H1 (cell line): ENCODE measurements at regions not wholly inside any gene's neighbourhood (a gene's known extent, or its start where the extent isn't known, plus 50 kb on each side); places are given as distances from the start of the nearest gene placed in this dataset.

Experiments
- CTCF ChIA-PET: fragments of 300-600 bp; sonication (Branson Sonifier 250); formaldehyde crosslinking; loops from one replicate; lab custom pipeline; 2021; ENCODE audit not compliant: partially characterized antibody; lab: Charles Lee
- POLR2A ChIA-PET: fragments of 300-600 bp; sonication (Branson Sonifier 250); formaldehyde crosslinking; loops from one replicate; lab custom pipeline; 2021; ENCODE audit warnings: inconsistent platforms; ENCODE audit not compliant: partially characterized antibody; lab: Charles Lee
- DNase-seq, 2 experiments: peaks; one replicate each; pipeline versions ENCODE4 v3.0.0 to v3.0.0-alpha.2; 2010 to 2022; ENCODE audit warnings: low spot score in 2 of 2, low read depth in 1 of 2, mixed read lengths in 1 of 2
- FAIRE-seq: peaks from 2 replicates; lab custom pipeline; 2011; peaks lifted over from hg19 to GRCh38; lab: Jason Lieb, UNC
- H2AFZ ChIP-seq: 2 replicates; pipeline ENCODE4 v1.8.1; 2012; ENCODE audit warnings: low read length, inconsistent platforms
- H2AK5ac ChIP-seq: 2 replicates; pipeline ENCODE4 v1.6.1; 2013; ENCODE audit warnings: low read depth, low read length
- H2BK120ac ChIP-seq: replicated peaks from 2 replicates; pipeline ENCODE3; 2013; ENCODE audit warnings: low read depth, low read length, inconsistent platforms
- H2BK12ac ChIP-seq: 2 replicates; pipeline ENCODE4 v1.6.1; 2013; ENCODE audit warnings: low read depth, low read length
- H2BK15ac ChIP-seq: 2 replicates; pipeline ENCODE4 v1.6.1; 2013; ENCODE audit warnings: low read length
- H2BK20ac ChIP-seq: 2 replicates; pipeline ENCODE4 v1.6.1; 2013; ENCODE audit warnings: low read length
- H2BK5ac ChIP-seq: 2 replicates; pipeline ENCODE4 v1.6.1; 2013; ENCODE audit warnings: low read depth, low read length
- H3K14ac ChIP-seq: 2 replicates; pipeline ENCODE4 v1.6.1; 2013; ENCODE audit warnings: inconsistent platforms; ENCODE audit not compliant: insufficient read length
- H3K18ac ChIP-seq: 2 replicates; pipeline ENCODE4 v1.6.1; 2013; ENCODE audit warnings: low read length; ENCODE audit errors: extremely low read depth
- H3K23ac ChIP-seq: 2 replicates; pipeline ENCODE4 v1.6.1; 2013; ENCODE audit warnings: inconsistent platforms; ENCODE audit not compliant: insufficient read length
- H3K23me2 ChIP-seq: 2 replicates; pipeline ENCODE4 v1.6.1; 2013; ENCODE audit warnings: low read depth, low read length
- H3K27ac ChIP-seq: 2 replicates; pipeline ENCODE4 v1.6.1; 2011; ENCODE audit warnings: low read depth, low read length, inconsistent platforms
- H3K27me3 ChIP-seq, 4 experiments: replicated peaks in 1 of 4; 1 replicate in 1 of 4; 2 replicates in 3 of 4; pipeline versions ENCODE4 v1.6.1 to v1.8.1; 2011 to 2013; ENCODE audit warnings: low read length in 3 of 4, mild to moderate bottlenecking in 3 of 4, inconsistent platforms in 2 of 4, mixed read lengths in 2 of 4, moderate library complexity in 1 of 4; ENCODE audit not compliant: control insufficient read depth in 3 of 4, insufficient read depth in 3 of 4; ENCODE audit errors: extremely low read depth in 1 of 4
- H3K36me3 ChIP-seq, 4 experiments: 2 replicates each; pipeline versions ENCODE4 v1.6.1 to v1.8.1; 2011 to 2013; ENCODE audit warnings: mild to moderate bottlenecking in 4 of 4, low read length in 3 of 4, moderate library complexity in 2 of 4, control low read depth in 1 of 4, inconsistent platforms in 1 of 4; ENCODE audit not compliant: insufficient read depth in 4 of 4, control insufficient read depth in 2 of 4
- H3K4ac ChIP-seq: replicated peaks from 2 replicates; pipeline ENCODE3; 2013; ENCODE audit warnings: low read length, low read depth, mixed read lengths, inconsistent platforms; ENCODE audit not compliant: insufficient read length
- H3K4me1 ChIP-seq, 4 experiments: replicated peaks in 1 of 4; 1 replicate in 1 of 4; 2 replicates in 3 of 4; pipeline versions ENCODE4 v1.6.1 to v1.8.1; 2011 to 2013; ENCODE audit warnings: low read length in 3 of 4, inconsistent platforms in 2 of 4, mixed read lengths in 1 of 4; ENCODE audit not compliant: insufficient read depth in 4 of 4, control insufficient read depth in 3 of 4
- H3K4me2 ChIP-seq, 2 experiments: 2 replicates each; pipeline versions ENCODE4 v1.6.1 to v1.8.1; 2011 to 2013; ENCODE audit warnings: low read depth in 2 of 2, low read length in 2 of 2, control low read depth in 1 of 2, inconsistent platforms in 1 of 2, mild to moderate bottlenecking in 1 of 2; ENCODE audit not compliant: insufficient read depth in 1 of 2
- H3K4me3 ChIP-seq, 4 experiments: fragments of 200-600, 300-600 bp in 1 of 4; sonication (generic), shearing (Covaris generic), sonication (Bioruptor Twin) in 1 of 4; 2 replicates each; pipeline versions ENCODE4 v1.5.1 to v1.8.1; 2011 to 2016; ENCODE audit warnings: low read length in 4 of 4, low read depth in 3 of 4, control low read depth in 2 of 4, inconsistent platforms in 2 of 4, mild to moderate bottlenecking in 2 of 4, mixed read lengths in 1 of 4, moderate library complexity in 1 of 4; ENCODE audit not compliant: insufficient read depth in 2 of 4; ENCODE audit errors: extremely low read depth in 1 of 4
- H3K56ac ChIP-seq: replicated peaks from 2 replicates; pipeline ENCODE3; 2013; ENCODE audit warnings: low read depth, mild to moderate bottlenecking, mixed read lengths, low read length, inconsistent platforms; ENCODE audit not compliant: insufficient read length
- H3K79me1 ChIP-seq: 2 replicates; pipeline ENCODE4 v1.6.1; 2013; ENCODE audit warnings: low read depth, low read length, control low read depth
- H3K79me2 ChIP-seq, 2 experiments: 2 replicates each; pipeline versions ENCODE4 v1.6.1 to v1.8.1; 2012 to 2013; ENCODE audit warnings: low read length in 2 of 2, mild to moderate bottlenecking in 2 of 2, inconsistent platforms in 1 of 2; ENCODE audit not compliant: insufficient read depth in 2 of 2, control insufficient read depth in 1 of 2
- H3K9ac ChIP-seq, 4 experiments: replicated peaks in 1 of 4; 1 replicate in 1 of 4; 2 replicates in 3 of 4; pipeline versions ENCODE4 v1.6.1 to v1.8.1; 2011 to 2013; ENCODE audit warnings: low read depth in 3 of 4, low read length in 3 of 4, control low read depth in 2 of 4, mild to moderate bottlenecking in 2 of 4, moderate library complexity in 2 of 4, inconsistent platforms in 1 of 4; ENCODE audit errors: extremely low read depth in 1 of 4
- H3K9me3 ChIP-seq, 2 experiments: 2 replicates each; pipeline versions ENCODE4 v1.6.1 to v1.8.1; 2012 to 2013; ENCODE audit warnings: mild to moderate bottlenecking in 2 of 2, moderate library complexity in 2 of 2, control low read depth in 1 of 2, inconsistent platforms in 1 of 2, low read depth in 1 of 2, low read length in 1 of 2, mixed read lengths in 1 of 2; ENCODE audit not compliant: insufficient read depth in 2 of 2
- H4K20me1 ChIP-seq, 2 experiments: replicated peaks in 1 of 2; 2 replicates each; pipeline versions ENCODE3 to v1.8.1; 2011 to 2013; ENCODE audit warnings: inconsistent platforms in 2 of 2, low read length in 2 of 2, mild to moderate bottlenecking in 1 of 2; ENCODE audit not compliant: insufficient read depth in 2 of 2, control insufficient read depth in 1 of 2
- H4K5ac ChIP-seq: 2 replicates; pipeline ENCODE4 v1.6.1; 2013; ENCODE audit warnings: low read length, low read depth, mixed read lengths, inconsistent platforms; ENCODE audit not compliant: insufficient read length
- H4K8ac ChIP-seq: 2 replicates; pipeline ENCODE4 v1.8.0; 2013; ENCODE audit warnings: mild to moderate bottlenecking, moderate library complexity, low read length, inconsistent platforms; ENCODE audit not compliant: insufficient read depth; ENCODE audit errors: extremely low read depth
- H4K91ac ChIP-seq: replicated peaks from 2 replicates; pipeline ENCODE3; 2013; ENCODE audit warnings: low read length, mixed read lengths, inconsistent platforms; ENCODE audit not compliant: insufficient read length
- ASH2L ChIP-seq: fragments of 200-600, 300-600 bp; sonication (generic); IDR thresholded peaks from one replicate; pipeline ENCODE4 v1.7.1; 2017; ENCODE audit warnings: low read length
- EP300 ChIP-seq, 2 experiments: IDR thresholded peaks; 1 replicate in 1 of 2; 2 replicates in 1 of 2; pipeline ENCODE4 v1.6.1; 2011 to 2012; ENCODE audit warnings: low read depth in 2 of 2, low read length in 2 of 2, mild to moderate bottlenecking in 2 of 2, borderline replicate concordance in 1 of 2, inconsistent platforms in 1 of 2, moderate library complexity in 1 of 2
- EZH2 ChIP-seq: fragments of 200-600 bp; sonication (generic); IDR thresholded peaks from 2 replicates; pipeline ENCODE4 v1.7.1; 2012; ENCODE audit warnings: low read depth, mild to moderate bottlenecking, moderate library complexity, low read length, inconsistent platforms; ENCODE audit not compliant: severe bottlenecking
- JUND ChIP-seq: IDR thresholded peaks from 2 replicates; pipeline ENCODE4 v1.6.1; 2011; ENCODE audit warnings: mild to moderate bottlenecking, improper control_type of control experiment, low read length
- RNF2 ChIP-seq: fragments of 200-900, 300-1000 bp; sonication (generic); IDR thresholded peaks from 2 replicates; pipeline ENCODE4 v1.7.1; 2016; ENCODE audit warnings: borderline replicate concordance, low read depth, mild to moderate bottlenecking, antibody characterized with exemption, low read length; ENCODE audit not compliant: poor library complexity, severe bottlenecking; ENCODE audit errors: missing control alignments
- SP1 ChIP-seq: IDR thresholded peaks from 2 replicates; pipeline ENCODE4 v1.6.1; 2011; ENCODE audit warnings: low read depth, low read length
- SP4 ChIP-seq: IDR thresholded peaks from 2 replicates; pipeline ENCODE4 v1.6.1; 2012; ENCODE audit warnings: low read length, inconsistent platforms
- YY1 ChIP-seq: IDR thresholded peaks from 2 replicates; pipeline ENCODE4 v1.6.1; 2011; ENCODE audit warnings: low read depth, mild to moderate bottlenecking, low read length
- WGBS, 2 experiments: shearing (Covaris generic) in 1 of 2; methylation state at CpG; one replicate each; pipeline versions ENCODE4 v1.1.6 to v1.1.7; 2013 to 2015; ENCODE audit warnings: low lambda C conversion rate in 2 of 2, mixed read lengths in 2 of 2, inconsistent platforms in 1 of 2, low coverage in 1 of 2, missing lambda C conversion rate in 1 of 2; ENCODE audit not compliant: insufficient replicate concordance in 2 of 2, insufficient coverage in 1 of 2, insufficient read length in 1 of 2; ENCODE audit errors: extremely low coverage in 1 of 2, missing lambda C conversion rate in 1 of 2; 5-methylcytosine and 5-hydroxymethylcytosine counted together

DNA sequence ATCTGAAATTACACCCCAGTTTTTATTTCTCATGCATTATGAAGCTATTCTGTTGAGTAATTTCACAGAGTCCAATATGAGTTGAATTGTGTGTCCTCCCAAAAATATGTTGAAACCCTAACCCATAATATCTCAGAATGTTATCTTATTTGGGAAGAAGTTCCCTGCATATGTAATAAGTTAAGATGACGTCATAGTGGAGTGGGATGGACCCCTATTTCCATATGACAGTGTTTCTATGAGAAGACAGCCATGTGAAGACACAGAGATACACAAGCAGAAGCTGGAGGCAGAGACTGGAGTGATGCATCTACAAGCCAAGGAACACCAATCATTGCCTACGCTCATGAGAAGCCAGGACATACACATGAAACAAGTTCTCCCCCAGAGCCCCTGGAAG is 81.3 kb downstream of the RFPL4B start:
- H3K4me2 ChIP-seq: no peak overlapping the region
- ChIA-PET CTCF (interaction anchor here (0.7 to 1.8 kb wide), 6 partner anchors 10 to 721 kb away, joined by 3 to 6 read pairs (median 4); no protein-coding TSS in a partner anchor), POLR2A (no interaction called here)
- no peak overlapping the region for H2AK5ac ChIP-seq
- H2BK120ac ChIP-seq: no peak overlapping the region
- H3K14ac ChIP-seq: no peak overlapping the region
- no peaks in the 10 kb centered on the region for H4K20me1 ChIP-seq
- H3K79me1 ChIP-seq: no peaks in the 10 kb centered on the region
- no peak overlapping the region for H3K4me3 ChIP-seq
- H3K23ac ChIP-seq: no peak overlapping the region
- H3K9me3 ChIP-seq: no peaks in the 10 kb centered on the region
- H3K36me3 ChIP-seq: no peaks in the 10 kb centered on the region
- no peak overlapping the region for H4K91ac ChIP-seq
- H3K4ac ChIP-seq: no peak overlapping the region
- H2BK5ac ChIP-seq: no peak overlapping the region
- FAIRE-seq (no peak), DNase-seq (no peak)
- H2BK12ac ChIP-seq: no peak overlapping the region
- H3K27me3 ChIP-seq: no peaks in the 10 kb centered on the region
- H4K8ac ChIP-seq: no peak overlapping the region
- H3K18ac ChIP-seq: no peak overlapping the region
- H4K5ac ChIP-seq: no peak overlapping the region
- no peak overlapping the region for H3K9ac ChIP-seq
- WGBS, 2 experiments: 85% methylated on average over 2 of the region's 2 CpGs; no CpG with 5 or more reads in 1 of the 2 experiments
- no peaks in the 10 kb centered on the region for H3K79me2 ChIP-seq
- no peak overlapping the region for H3K27ac ChIP-seq
- H3K4me1 ChIP-seq: peaks cover 0 to 3% (median 0%) of the 10 kb centered on the region in 4 experiments; a peak in 1 of 7 replicates
- H2BK15ac ChIP-seq: no peak overlapping the region
- H3K56ac ChIP-seq: no peak overlapping the region
- H3K23me2 ChIP-seq: no peaks in the 10 kb centered on the region
- H2BK20ac ChIP-seq: no peak overlapping the region
- H2AFZ ChIP-seq: no peak overlapping the region
- TF ChIP-seq EP300 (IDR thresholded peaks at IDR 0.05; ENCODE audit: borderline replicate concordance in 1 of 2, low read depth in 2 of 2, low read length in 2 of 2) (no peak), RNF2 (no peak), SP1 (no peak), SP4 (no peak), YY1 (no peak), JUND (no peak), EZH2 (no peak), ASH2L (no peak)
